ENCODE measurements at regions not wholly inside any gene's neighbourhood (a gene's known extent, or its start where the extent isn't known, plus 50 kb on each side); places are given as distances from the start of the nearest gene placed in this dataset.
"Not testable (repeated sequence)": the region's sequence is repeated elsewhere in the genome, so short reads cannot be mapped to it uniquely, and the experiment has no call there.

- in situ Hi-C loops (cut with MboI; ENCODE audit: low pct_unique_long_range_greater_than_20kb, low sequenced_read_pairs, unreplicated experiment): no loop called here
- TF ChIP-seq, protein P1, sequence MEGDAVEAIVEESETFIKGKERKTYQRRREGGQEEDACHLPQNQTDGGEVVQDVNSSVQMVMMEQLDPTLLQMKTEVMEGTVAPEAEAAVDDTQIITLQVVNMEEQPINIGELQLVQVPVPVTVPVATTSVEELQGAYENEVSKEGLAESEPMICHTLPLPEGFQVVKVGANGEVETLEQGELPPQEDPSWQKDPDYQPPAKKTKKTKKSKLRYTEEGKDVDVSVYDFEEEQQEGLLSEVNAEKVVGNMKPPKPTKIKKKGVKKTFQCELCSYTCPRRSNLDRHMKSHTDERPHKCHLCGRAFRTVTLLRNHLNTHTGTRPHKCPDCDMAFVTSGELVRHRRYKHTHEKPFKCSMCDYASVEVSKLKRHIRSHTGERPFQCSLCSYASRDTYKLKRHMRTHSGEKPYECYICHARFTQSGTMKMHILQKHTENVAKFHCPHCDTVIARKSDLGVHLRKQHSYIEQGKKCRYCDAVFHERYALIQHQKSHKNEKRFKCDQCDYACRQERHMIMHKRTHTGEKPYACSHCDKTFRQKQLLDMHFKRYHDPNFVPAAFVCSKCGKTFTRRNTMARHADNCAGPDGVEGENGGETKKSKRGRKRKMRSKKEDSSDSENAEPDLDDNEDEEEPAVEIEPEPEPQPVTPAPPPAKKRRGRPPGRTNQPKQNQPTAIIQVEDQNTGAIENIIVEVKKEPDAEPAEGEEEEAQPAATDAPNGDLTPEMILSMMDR (IDR thresholded peaks at IDR 0.05; ENCODE audit: extremely low read depth, insufficient read depth, missing control alignments): no peak
- DNase-seq (ENCODE audit: low spot score): no peak
These were observed 125.4 kb downstream of the ATXN3L start for GRCh38 chrX:13194291-13195103.

DNA sequence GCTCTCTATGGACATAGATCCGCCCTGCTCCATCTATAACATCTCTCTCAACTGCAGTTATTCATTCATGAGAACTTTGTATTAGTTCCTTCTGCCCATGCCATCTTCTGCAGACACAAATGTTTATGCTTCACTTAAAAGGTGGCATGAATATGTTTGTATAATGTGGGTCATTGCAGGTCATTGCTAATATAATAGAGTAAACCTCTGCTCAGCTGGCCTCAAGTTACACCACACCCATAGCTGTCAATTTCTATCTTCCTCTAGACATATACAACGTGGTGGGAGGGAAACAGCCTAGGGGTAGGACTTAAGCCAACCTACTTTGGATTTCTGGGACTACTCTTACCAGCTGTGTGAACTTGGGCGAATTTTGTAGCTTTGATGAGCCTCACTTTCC, 129.8 kb downstream of the ATXN3L start:
- DNase-seq (ENCODE audit: low spot score): no peak
- TF ChIP-seq, protein P1 (IDR thresholded peaks at IDR 0.05; ENCODE audit: extremely low read depth, insufficient read depth, missing control alignments): no peak
- in situ Hi-C loops (cut with MboI; ENCODE audit: low pct_unique_long_range_greater_than_20kb, low sequenced_read_pairs, unreplicated experiment): no loop called here

DNA sequence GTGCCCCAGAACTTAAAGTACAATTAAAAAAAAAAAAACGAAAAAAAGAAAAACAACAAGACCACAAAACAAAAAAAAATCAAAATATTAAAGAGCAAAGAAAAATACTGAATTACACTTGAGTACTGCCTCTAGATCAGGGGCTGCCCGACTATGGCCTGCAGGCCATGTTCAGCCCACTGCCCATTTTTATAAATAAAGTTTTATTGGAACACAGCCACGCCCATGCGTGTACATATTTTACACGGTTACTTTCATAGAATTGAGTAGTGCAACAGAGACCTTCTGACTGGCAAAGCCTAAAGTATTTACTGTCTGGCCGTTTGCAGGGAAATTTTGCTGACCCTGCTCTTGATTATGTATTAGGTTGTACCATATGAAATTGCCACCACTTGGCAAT, 130.5 kb downstream of the ATXN3L start:
- in situ Hi-C loops (cut with MboI; ENCODE audit: low pct_unique_long_range_greater_than_20kb, low sequenced_read_pairs, unreplicated experiment): no loop called here
- TF ChIP-seq, protein P1 (IDR thresholded peaks at IDR 0.05; ENCODE audit: extremely low read depth, insufficient read depth, missing control alignments): no peak

DNA sequence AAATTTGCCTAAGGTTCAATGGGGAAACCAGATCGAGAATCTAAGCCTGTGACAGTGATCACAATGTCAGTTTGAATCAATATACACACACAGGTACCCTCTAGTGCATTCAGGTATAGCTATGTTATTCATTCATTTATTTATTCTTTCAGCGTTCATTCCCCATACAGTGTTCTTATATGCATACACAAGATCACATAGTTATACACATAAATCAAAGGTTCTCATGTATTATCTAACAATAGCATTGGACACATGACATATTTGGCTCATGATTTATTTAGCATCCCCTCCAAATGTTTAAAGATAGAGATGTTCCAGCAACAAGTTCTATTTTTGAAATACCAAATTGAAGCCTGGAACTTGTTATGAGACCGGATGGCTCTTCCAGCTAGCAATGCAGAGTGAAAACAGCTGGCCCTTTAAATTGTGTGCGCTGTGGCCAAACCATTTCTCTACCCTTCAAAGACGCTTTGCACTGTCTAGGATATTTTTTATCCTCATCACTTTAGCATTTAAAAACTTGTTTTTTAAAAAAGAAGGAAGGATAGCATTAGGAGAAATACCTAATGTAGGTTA, 131.0 kb downstream of the ATXN3L start:
- in situ Hi-C loops (cut with MboI; ENCODE audit: low pct_unique_long_range_greater_than_20kb, low sequenced_read_pairs, unreplicated experiment): no loop called here
- no peak for DNase-seq (ENCODE audit: low spot score)
- TF ChIP-seq, protein P1 (IDR thresholded peaks at IDR 0.05; ENCODE audit: extremely low read depth, insufficient read depth, missing control alignments): no peak

More for the DNA sequence above, 130.5 kb downstream of the ATXN3L start:
- no peak for DNase-seq (ENCODE audit: low spot score)

DNA sequence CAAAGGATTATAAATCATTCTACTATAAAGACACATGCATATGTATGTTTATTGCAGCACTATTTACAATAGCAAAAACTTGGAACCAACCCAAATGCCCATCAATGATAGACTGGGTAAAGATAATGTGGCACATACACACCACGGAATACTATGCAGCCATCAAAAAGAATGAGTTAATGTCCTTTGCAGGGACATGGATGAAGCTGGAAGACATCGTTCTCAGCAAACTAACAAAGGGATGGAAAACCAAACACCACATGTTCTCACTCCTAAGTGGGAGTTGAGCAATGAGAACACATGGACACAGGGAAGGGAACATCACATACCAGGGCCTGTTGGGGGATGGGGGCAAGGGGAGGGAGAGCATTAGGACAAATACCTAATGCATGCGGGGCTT, 133.2 kb downstream of the ATXN3L start:
- DNase-seq (ENCODE audit: low spot score); in situ Hi-C loops (cut with MboI; ENCODE audit: low pct_unique_long_range_greater_than_20kb, low sequenced_read_pairs, unreplicated experiment): not testable (repeated sequence)

GRCh38 chrX:13180807-13181206, 136.4 kb upstream of the FAM9C start:
- DNase-seq (ENCODE audit: low spot score): no peak
- in situ Hi-C loops (cut with MboI; ENCODE audit: low pct_unique_long_range_greater_than_20kb, low sequenced_read_pairs, unreplicated experiment): no loop called here
- TF ChIP-seq, protein P1 (IDR thresholded peaks at IDR 0.05; ENCODE audit: extremely low read depth, insufficient read depth, missing control alignments): no peak

DNA sequence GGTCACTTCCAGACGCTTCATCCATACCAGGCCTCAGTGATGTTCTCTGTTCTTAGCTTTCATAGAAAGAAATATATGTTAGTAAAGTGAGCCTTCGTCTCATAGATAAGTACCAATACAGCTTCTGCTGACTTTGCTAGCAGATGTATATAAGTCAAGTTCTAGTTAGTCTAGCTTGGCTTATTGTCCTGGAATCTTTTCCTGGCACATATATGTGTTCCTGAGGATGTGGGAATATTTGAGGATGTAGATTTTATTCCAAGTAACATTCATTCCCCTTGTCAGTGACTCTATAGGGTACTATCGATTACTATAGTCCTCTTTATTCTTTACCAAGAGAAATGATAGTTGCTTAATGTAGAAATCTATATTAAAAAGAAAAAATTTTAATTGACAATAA, 135.2 kb upstream of the FAM9C start:
- in situ Hi-C loops (cut with MboI; ENCODE audit: low pct_unique_long_range_greater_than_20kb, low sequenced_read_pairs, unreplicated experiment): no loop called here
- DNase-seq (ENCODE audit: low spot score): no peak
- TF ChIP-seq, protein P1 (IDR thresholded peaks at IDR 0.05; ENCODE audit: extremely low read depth, insufficient read depth, missing control alignments): no peak
